ENCODE measurements at regions not wholly inside any gene's neighbourhood (a gene's known extent, or its start where the extent isn't known, plus 50 kb on each side); places are given as distances from the start of the nearest gene placed in this dataset.

GRCh38 chr7:106812027-106812643, 52.9 kb upstream of the PIK3CG start:
- WGBS (ENCODE audit: insufficient coverage): 92% methylated on average over 2 of the region's 4 CpGs
- DNase-seq: peak in 1 of 3 donors; percentile 1
- Histone ChIP-seq H3K4me3 (replicated peaks in 1 of 3; ENCODE audit: low read depth in 2 of 3, low read length in 3 of 3) (no peak overlapping the region), H3K4me1 (ENCODE audit: control insufficient read depth in 1 of 2, insufficient read depth in 2 of 2, low read length in 2 of 2) (peaks cover 3 to 8% of the 10 kb centered on the region in 2 donors), H3K27ac (ENCODE audit: low read depth in 1 of 2, low read length in 2 of 2) (no peak overlapping the region), H3K79me2 (ENCODE audit: insufficient read depth, low read length) (no peaks in the 10 kb centered on the region), H3K9ac (ENCODE audit: insufficient read depth, low read length, poor library complexity, severe bottlenecking) (no peak overlapping the region), H3K4me2 (replicated peaks; ENCODE audit: extremely low read depth, low read length, poor library complexity, severe bottlenecking) (no peak overlapping the region), H2AFZ (ENCODE audit: insufficient read depth, low read depth, low read length, poor library complexity, severe bottlenecking) (peak overlapping the region; percentile 55), H4K20me1 (ENCODE audit: insufficient read depth, low read length) (no peaks in the 10 kb centered on the region), H3K27me3 (ENCODE audit: control insufficient read depth in 2 of 2, insufficient read depth in 2 of 2, low read length in 2 of 2) (no peaks in the 10 kb centered on the region), H3K36me3 (replicated peaks in 1 of 2; ENCODE audit: control insufficient read depth in 1 of 2, insufficient read depth in 2 of 2, low read length in 2 of 2) (no peaks in the 10 kb centered on the region), H3K9me3 (replicated peaks in 1 of 2; ENCODE audit: control insufficient read depth in 1 of 2, insufficient read depth in 1 of 2, low read length in 2 of 2) (no peaks in the 10 kb centered on the region)
- Mint-ChIP-seq H3K36me3 (no peaks in the 10 kb centered on the region), H3K9me3 (no peaks in the 10 kb centered on the region), H3K27me3 (ENCODE audit: low read depth in 3 of 3) (no peaks in the 10 kb centered on the region), H3K27ac (peak overlapping the region in 3 of 7 donors; percentile 25 to 50 (median 26)), H3K4me3 (no peak overlapping the region), H3K4me1 (peaks cover 11% of the 10 kb centered on the region)
- intact Hi-C loops (cut with micrococcal nuclease): no loop called here
- no peak for TF ChIP-seq CTCF (IDR thresholded peaks at IDR 0.05)

GRCh38 chr7:106813705-106814305, 51.3 kb upstream of the PIK3CG start:
- no peaks in the 10 kb centered on the region for H3K36me3 Mint-ChIP-seq
- intact Hi-C loops (cut with micrococcal nuclease): no loop called here

More at GRCh38 chr7:106813705-106814305, 51.3 kb upstream of the PIK3CG start:
- WGBS (ENCODE audit: insufficient coverage): 100% methylated on average over 2 of the region's 6 CpGs
- no peak overlapping the region for H3K27ac ChIP-seq (ENCODE audit: low read depth in 1 of 2, low read length in 2 of 2)
- H3K27me3 Mint-ChIP-seq (ENCODE audit: low read depth in 3 of 3): peaks cover 0 to 2% (median 0%) of the 10 kb centered on the region in 3 donors
- H4K20me1 ChIP-seq (ENCODE audit: insufficient read depth, low read length): no peaks in the 10 kb centered on the region
- no peak overlapping the region for H3K4me3 Mint-ChIP-seq
- H3K4me3 ChIP-seq (replicated peaks in 1 of 3; ENCODE audit: low read depth in 2 of 3, low read length in 3 of 3): no peak overlapping the region
- H3K27ac Mint-ChIP-seq: no peak overlapping the region
- no peaks in the 10 kb centered on the region for H3K36me3 ChIP-seq (replicated peaks in 1 of 2; ENCODE audit: control insufficient read depth in 1 of 2, insufficient read depth in 2 of 2, low read length in 2 of 2)
- H2AFZ ChIP-seq (ENCODE audit: insufficient read depth, low read depth, low read length, poor library complexity, severe bottlenecking): no peak overlapping the region
- H3K4me2 ChIP-seq (replicated peaks; ENCODE audit: extremely low read depth, low read length, poor library complexity, severe bottlenecking): no peak overlapping the region
- no peaks in the 10 kb centered on the region for H3K79me2 ChIP-seq (ENCODE audit: insufficient read depth, low read length)
- H3K27me3 ChIP-seq (ENCODE audit: control insufficient read depth in 2 of 2, insufficient read depth in 2 of 2, low read length in 2 of 2): no peaks in the 10 kb centered on the region
- no peak overlapping the region for H3K9ac ChIP-seq (ENCODE audit: insufficient read depth, low read length, poor library complexity, severe bottlenecking)
- no peak for DNase-seq
- no peak for TF ChIP-seq CTCF (IDR thresholded peaks at IDR 0.05)
- peaks cover 3 to 8% of the 10 kb centered on the region in 2 donors for H3K4me1 ChIP-seq (ENCODE audit: control insufficient read depth in 1 of 2, insufficient read depth in 2 of 2, low read length in 2 of 2)
- no peaks in the 10 kb centered on the region for H3K9me3 ChIP-seq (replicated peaks in 1 of 2; ENCODE audit: control insufficient read depth in 1 of 2, insufficient read depth in 1 of 2, low read length in 2 of 2)
- no peaks in the 10 kb centered on the region for H3K9me3 Mint-ChIP-seq
- H3K4me1 Mint-ChIP-seq: peaks cover 11% of the 10 kb centered on the region
